Epidermal melanocyte (primary cell): ENCODE measurements at regions not wholly inside any gene's neighbourhood (a gene's known extent, or its start where the extent isn't known, plus 50 kb on each side); places are given as distances from the start of the nearest gene placed in this dataset.

Experiments used
- DNase-seq: peaks from one replicate; pipeline ENCODE4 v3.0.0; 2011; ENCODE audit warnings: low spot score; ENCODE audit not compliant: insufficient read length

- DNase-seq = no peak
These were observed 304.2 kb upstream of the LMCD1 start for GRCh38 chr3:8197384-8197783.

- no peak for DNase-seq
These were observed 303.0 kb upstream of the LMCD1 start for GRCh38 chr3:8198605-8199004.

GRCh38 chr3:8200996-8201395 lies 300.6 kb upstream of the LMCD1 start:
- DNase-seq = no peak

GRCh38 chr3:8201886-8202285 lies 299.7 kb upstream of the LMCD1 start:
- no peak for DNase-seq

GRCh38 chr3:8204331-8204730 lies 297.3 kb upstream of the LMCD1 start:
- no peak for DNase-seq

- DNase-seq = no peak
These were observed 296.6 kb upstream of the LMCD1 start for GRCh38 chr3:8204853-8205650.

- DNase-seq = no peak
These were observed 295.7 kb upstream of the LMCD1 start for GRCh38 chr3:8205881-8206280.

GRCh38 chr3:8206971-8207617 lies 294.5 kb upstream of the LMCD1 start:
- no peak for DNase-seq

GRCh38 chr3:8210882-8211341 lies 290.7 kb upstream of the LMCD1 start:
- no peak for DNase-seq

GRCh38 chr3:8212794-8213193 lies 288.8 kb upstream of the LMCD1 start:
- DNase-seq = no peak

GRCh38 chr3:8213286-8213685 lies 288.3 kb upstream of the LMCD1 start:
- no peak for DNase-seq

GRCh38 chr3:8215821-8216220 lies 285.8 kb upstream of the LMCD1 start:
- DNase-seq = no peak

- DNase-seq = no peak
These were observed 283.2 kb upstream of the LMCD1 start for GRCh38 chr3:8218353-8218940.

- DNase-seq = no peak
These were observed 281.3 kb upstream of the LMCD1 start for GRCh38 chr3:8220291-8220690.

GRCh38 chr3:8223766-8224165 lies 277.9 kb upstream of the LMCD1 start:
- DNase-seq = no peak

GRCh38 chr3:8224941-8225340 lies 276.7 kb upstream of the LMCD1 start:
- no peak for DNase-seq

GRCh38 chr3:8233938-8234337 lies 267.7 kb upstream of the LMCD1 start:
- DNase-seq = no peak

- DNase-seq = no peak
These were observed 265.4 kb upstream of the LMCD1 start for GRCh38 chr3:8236264-8236663.

GRCh38 chr3:8237893-8238292 lies 263.7 kb upstream of the LMCD1 start:
- DNase-seq = no peak

- DNase-seq = no peak
These were observed 263.2 kb upstream of the LMCD1 start for GRCh38 chr3:8238432-8238831.

GRCh38 chr3:8239095-8239494 lies 262.5 kb upstream of the LMCD1 start:
- DNase-seq = no peak
